ENCODE measurements at regions not wholly inside any gene's neighbourhood (a gene's known extent, or its start where the extent isn't known, plus 50 kb on each side); places are given as distances from the start of the nearest gene placed in this dataset.
"Not testable (repeated sequence)": the region's sequence is repeated elsewhere in the genome, so short reads cannot be mapped to it uniquely, and the experiment has no call there.

- TF ChIP-seq ZBTB8A (IDR thresholded peaks at IDR 0.05; ENCODE audit: partially characterized antibody); CTCF (IDR thresholded peaks at IDR 0.05 in 2 of 3, conservative IDR thresholded peaks at IDR 0.05 in 1 of 3; ENCODE audit: insufficient read depth in 2 of 3, low read depth in 1 of 3, low read length in 3 of 3); ZNF589 (CRISPR knock-in tag; IDR thresholded peaks at IDR 0.05; ENCODE audit: low read depth); MAX (CRISPR knock-in tag; IDR thresholded peaks at IDR 0.05); MEIS2 (IDR thresholded peaks at IDR 0.05; ENCODE audit: partially characterized antibody); PPARD (CRISPR knock-in tag; IDR thresholded peaks at IDR 0.05): not testable (repeated sequence)
Observed at GRCh38 chr10:133689897-133690296, 63.3 kb upstream of the FRG2B start.

All from K562 (cell line).